Chondrocyte (in vitro differentiated cells): ENCODE measurements at regions not wholly inside any gene's neighbourhood (a gene's known extent, or its start where the extent isn't known, plus 50 kb on each side); places are given as distances from the start of the nearest gene placed in this dataset.

Experiments
- DNase-seq: peaks from one replicate; pipeline ENCODE4 v3.0.0; 2021; ENCODE audit warnings: mixed read lengths, low spot score
- H3K27ac Mint-ChIP-seq: one replicate; pipeline ENCODE4 v1.8.0; 2021; ENCODE audit warnings: mild to moderate bottlenecking, moderate library complexity, mixed read lengths; ENCODE audit not compliant: unreplicated experiment
- H3K27me3 Mint-ChIP-seq: 2 replicates; pipeline ENCODE4 v1.8.0; 2021; ENCODE audit warnings: low read depth, mixed read lengths
- H3K36me3 Mint-ChIP-seq: 2 replicates; pipeline ENCODE4 v1.8.0; 2021; ENCODE audit warnings: low read depth, mixed read lengths
- H3K4me1 Mint-ChIP-seq: 2 replicates; pipeline ENCODE4 v1.8.0; 2021; ENCODE audit warnings: low read depth, mild to moderate bottlenecking, mixed read lengths
- H3K4me3 Mint-ChIP-seq: one replicate; pipeline ENCODE4 v1.8.0; 2021; ENCODE audit warnings: mild to moderate bottlenecking, moderate library complexity, mixed read lengths; ENCODE audit not compliant: unreplicated experiment
- H3K9me3 Mint-ChIP-seq: 2 replicates; pipeline ENCODE4 v1.8.0; 2021; ENCODE audit warnings: low read depth, mixed read lengths
- CTCF ChIP-seq: fragments of 200-600 bp; sonication (generic); IDR thresholded peaks from 2 replicates; pipeline ENCODE4 v1.5.0; 2021; ENCODE audit warnings: antibody characterized with exemption, mild to moderate bottlenecking, moderate library complexity

- peaks cover 5% of the 10 kb centered on the region for H3K36me3 Mint-ChIP-seq
- no peaks in the 10 kb centered on the region for H3K27me3 Mint-ChIP-seq
- DNase-seq, result no peak
- TF ChIP-seq CTCF, result no peak
- peaks cover 65% of the 10 kb centered on the region for H3K4me1 Mint-ChIP-seq
- H3K4me3 Mint-ChIP-seq, result no peak overlapping the region
- H3K9me3 Mint-ChIP-seq, result peaks cover 16% of the 10 kb centered on the region
- no peak overlapping the region for H3K27ac Mint-ChIP-seq
Observed at GRCh38 chr7:81632418-81632817, 137.4 kb downstream of the HGF start.

- H3K27me3 Mint-ChIP-seq, result no peaks in the 10 kb centered on the region
- no peak overlapping the region for H3K4me3 Mint-ChIP-seq
- DNase-seq, result no peak
- H3K27ac Mint-ChIP-seq, result no peak overlapping the region
- H3K4me1 Mint-ChIP-seq, result peaks cover 63% of the 10 kb centered on the region
- peaks cover 5% of the 10 kb centered on the region for H3K36me3 Mint-ChIP-seq
- peaks cover 16% of the 10 kb centered on the region for H3K9me3 Mint-ChIP-seq
- no peak for TF ChIP-seq CTCF
Observed at GRCh38 chr7:81630600-81630999, 139.2 kb downstream of the HGF start.

- DNase-seq, result no peak
- TF ChIP-seq CTCF, result no peak
- no peak overlapping the region for H3K4me3 Mint-ChIP-seq
- H3K36me3 Mint-ChIP-seq, result peaks cover 5% of the 10 kb centered on the region
- peaks cover 16% of the 10 kb centered on the region for H3K9me3 Mint-ChIP-seq
- H3K4me1 Mint-ChIP-seq, result peaks cover 63% of the 10 kb centered on the region
- no peaks in the 10 kb centered on the region for H3K27me3 Mint-ChIP-seq
- no peak overlapping the region for H3K27ac Mint-ChIP-seq
Observed at GRCh38 chr7:81629702-81630101, 140.1 kb downstream of the HGF start.

- Mint-ChIP-seq H3K4me3 (no peak overlapping the region), H3K9me3 (peaks cover 16% of the 10 kb centered on the region), H3K36me3 (peaks cover 5% of the 10 kb centered on the region), H3K27me3 (no peaks in the 10 kb centered on the region), H3K27ac (no peak overlapping the region), H3K4me1 (peaks cover 63% of the 10 kb centered on the region)
- no peak for DNase-seq
- no peak for TF ChIP-seq CTCF
Observed at GRCh38 chr7:81628951-81629350, 140.9 kb downstream of the HGF start.

GRCh38 chr7:81627536-81628287 is 142.1 kb downstream of the HGF start:
- H3K4me3 Mint-ChIP-seq, result no peak overlapping the region
- no peaks in the 10 kb centered on the region for H3K27me3 Mint-ChIP-seq
- H3K4me1 Mint-ChIP-seq, result peaks cover 67% of the 10 kb centered on the region
- DNase-seq, result no peak
- H3K9me3 Mint-ChIP-seq, result peaks cover 16% of the 10 kb centered on the region
- H3K36me3 Mint-ChIP-seq, result peaks cover 5% of the 10 kb centered on the region
- peak overlapping the region; percentile 70 for H3K27ac Mint-ChIP-seq
- no peak for TF ChIP-seq CTCF
